Stimulated activated CD8-positive, alpha-beta memory T cell treated with anti-CD3 and anti-CD28 coated beads, Interleukin-4, amount 100 ng/mL, for 48 hours (primary cell): ENCODE measurements at regions not wholly inside any gene's neighbourhood (a gene's known extent, or its start where the extent isn't known, plus 50 kb on each side); places are given as distances from the start of the nearest gene placed in this dataset.

Source experiments
- DNase-seq: peaks from one replicate; pipeline ENCODE4 v3.0.0-alpha.2; 2020

GRCh38 chr6:95517004-95517403, 60.3 kb upstream of the MANEA start:
- no peak for DNase-seq

DNA sequence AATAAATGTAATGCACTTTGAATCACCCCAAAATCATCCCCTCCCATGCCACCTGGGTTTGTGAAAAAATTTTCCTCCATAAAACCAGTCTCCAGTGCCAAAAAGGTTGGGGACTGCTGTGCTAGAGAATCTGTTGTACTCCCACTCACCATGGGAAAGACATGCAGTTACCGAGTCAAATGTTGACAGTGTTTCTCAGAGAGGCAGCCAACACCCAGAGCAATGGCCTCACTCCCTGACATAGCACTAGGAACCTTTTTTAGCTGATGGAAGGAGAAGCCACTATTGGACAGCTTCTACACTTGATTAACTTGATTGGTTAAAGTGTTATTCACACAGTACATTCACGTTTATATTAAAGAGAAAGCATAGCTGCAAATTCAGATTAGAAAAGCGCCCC, 59.8 kb upstream of the MANEA start:
- DNase-seq: no peak

DNA sequence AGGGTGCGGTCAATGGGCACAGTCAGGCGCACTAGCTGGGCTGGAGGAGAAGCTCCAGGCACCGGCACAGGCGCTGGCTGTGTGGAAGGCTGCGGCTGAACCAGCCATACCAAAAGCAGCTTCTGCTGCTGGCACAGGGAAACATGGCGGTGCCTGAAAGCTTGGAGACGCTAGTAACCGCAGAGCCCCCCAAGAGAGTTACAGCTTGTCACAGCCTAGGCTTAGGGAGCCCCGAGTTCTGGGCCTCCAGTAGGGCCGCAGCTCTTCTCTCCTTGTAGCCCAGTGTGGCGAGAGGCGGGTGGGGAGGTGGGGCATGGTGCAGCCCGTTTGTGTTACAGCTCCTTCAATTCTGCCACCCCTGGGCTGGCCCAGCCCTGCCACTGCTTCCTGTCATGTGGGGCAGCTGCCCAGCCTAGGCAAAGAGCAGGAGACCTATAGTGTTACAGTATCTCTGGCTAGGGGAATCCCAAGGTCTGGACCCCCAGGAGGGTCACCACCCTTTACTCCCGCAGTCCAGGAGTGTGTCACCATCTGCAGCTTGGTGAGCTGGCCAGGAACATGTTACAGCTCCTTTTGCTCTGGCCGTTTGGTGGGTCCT, 58.6 kb upstream of the MANEA start:
- no peak for DNase-seq

DNA sequence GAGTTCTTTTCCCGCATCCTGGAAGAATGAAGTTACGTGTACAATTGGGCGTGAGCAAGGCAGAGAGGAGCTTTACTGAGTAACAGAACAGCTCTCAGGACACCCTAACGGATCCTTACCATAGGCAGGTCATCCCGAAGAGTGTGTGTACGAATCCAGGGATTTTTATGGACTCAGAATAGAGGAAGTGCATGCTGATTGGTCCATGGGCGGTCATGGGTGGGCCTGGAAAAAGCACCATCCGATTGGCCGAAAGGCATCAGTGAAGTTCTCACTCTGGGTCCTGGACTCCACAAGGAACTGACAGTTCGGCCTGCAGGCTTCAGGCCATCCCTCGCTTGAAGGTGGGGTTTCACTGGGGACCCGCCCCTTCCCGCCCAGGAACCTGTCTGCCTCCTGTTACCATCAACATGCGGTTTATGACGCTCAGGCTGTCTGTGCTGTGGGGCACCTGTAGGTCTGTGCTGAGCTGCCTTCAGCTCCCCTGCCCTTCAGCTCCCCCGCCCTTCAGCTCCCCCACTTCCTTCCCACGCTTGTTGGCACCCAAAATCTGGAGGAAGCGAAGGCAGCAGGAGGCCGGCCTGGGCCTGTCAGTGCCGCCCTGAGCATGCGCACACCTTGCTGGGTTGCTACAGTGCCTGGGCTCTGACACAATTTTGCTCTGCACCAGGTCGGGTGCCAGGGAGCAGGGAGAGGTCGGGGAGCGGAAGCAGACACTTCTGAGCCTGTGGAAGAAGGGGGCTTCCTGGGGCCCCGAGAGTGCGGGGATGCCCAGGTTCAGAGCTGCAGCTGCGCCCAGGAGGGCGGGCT, 57.9 kb upstream of the MANEA start:
- no peak for DNase-seq

- no peak for DNase-seq
Observed at GRCh38 chr6:95521181-95521580, 56.2 kb upstream of the MANEA start.
